KMS-11 (cell line): ENCODE measurements at regions not wholly inside any gene's neighbourhood (a gene's known extent, or its start where the extent isn't known, plus 50 kb on each side); places are given as distances from the start of the nearest gene placed in this dataset.

Experiments used
- H2AFZ ChIP-seq: fragments of 200-600 bp; sonication (generic); 2 replicates; pipeline ENCODE4 v1.6.1; 2016; ENCODE audit warnings: antibody characterized with exemption, mixed run types, low read depth
- H3K27ac ChIP-seq: fragments of 200-600 bp; sonication (generic); 2 replicates; pipeline ENCODE4 v1.6.1; 2016; ENCODE audit warnings: mild to moderate bottlenecking, mixed run types
- H3K27me3 ChIP-seq: fragments of 200-600 bp; sonication (generic); 2 replicates; pipeline ENCODE4 v1.6.1; 2017; ENCODE audit warnings: mild to moderate bottlenecking, low read depth, mixed run types, moderate library complexity; ENCODE audit not compliant: insufficient read depth
- H3K36me3 ChIP-seq: fragments of 200-600 bp; sonication (generic); 2 replicates; pipeline ENCODE4 v1.6.1; 2017; ENCODE audit warnings: mild to moderate bottlenecking, mixed run types; ENCODE audit not compliant: insufficient read depth
- H3K4me1 ChIP-seq: fragments of 200-600 bp; sonication (generic); 2 replicates; pipeline ENCODE4 v1.6.1; 2016; ENCODE audit warnings: mild to moderate bottlenecking, low read depth, mixed run types; ENCODE audit not compliant: poor library complexity, severe bottlenecking
- H3K4me2 ChIP-seq: fragments of 200-600 bp; sonication (generic); 2 replicates; pipeline ENCODE4 v1.7.0; 2016; ENCODE audit warnings: mild to moderate bottlenecking, mixed run types
- H3K4me3 ChIP-seq: fragments of 200-600 bp; sonication (generic); IDR thresholded peaks from 2 replicates; pipeline ENCODE4 v1.6.1; 2017; ENCODE audit warnings: low read depth, low read length, mixed read lengths; ENCODE audit not compliant: insufficient read depth
- H3K79me2 ChIP-seq: fragments of 200-600 bp; sonication (generic); 2 replicates; pipeline ENCODE4 v1.6.1; 2016; ENCODE audit warnings: low read depth, mixed run types; ENCODE audit not compliant: insufficient read depth
- H3K9ac ChIP-seq: fragments of 200-600 bp; sonication (generic); 2 replicates; pipeline ENCODE4 v1.6.1; 2016; ENCODE audit warnings: mild to moderate bottlenecking, mixed run types
- H4K20me1 ChIP-seq: fragments of 200-600 bp; sonication (generic); 2 replicates; pipeline ENCODE4 v1.6.1; 2016; ENCODE audit warnings: mild to moderate bottlenecking, mixed run types; ENCODE audit not compliant: insufficient read depth
- CTCF ChIP-seq: fragments of 200-600 bp; sonication (generic); conservative IDR thresholded peaks from 2 replicates; pipeline ENCODE4 v1.6.1; 2017; ENCODE audit warnings: low read depth, mild to moderate bottlenecking, antibody characterized with exemption, low read length, moderate library complexity, mixed read lengths

GRCh38 chr13:65435590-65435989, 1794.5 kb downstream of the PCDH9 start:
- Histone ChIP-seq H3K4me1 (no peaks in the 10 kb centered on the region), H3K27me3 (no peaks in the 10 kb centered on the region), H4K20me1 (no peaks in the 10 kb centered on the region), H3K79me2 (no peaks in the 10 kb centered on the region), H3K36me3 (no peaks in the 10 kb centered on the region), H3K9ac (no peak overlapping the region), H3K4me2 (no peak overlapping the region), H2AFZ (no peak overlapping the region), H3K4me3 (no peak overlapping the region), H3K27ac (no peak overlapping the region)
- TF ChIP-seq CTCF: no peak

GRCh38 chr13:65417953-65418352, 1812.2 kb downstream of the PCDH9 start:
- Histone ChIP-seq H3K4me1 (no peaks in the 10 kb centered on the region), H3K9ac (no peak overlapping the region), H3K79me2 (no peaks in the 10 kb centered on the region), H3K4me3 (no peak overlapping the region), H3K4me2 (no peak overlapping the region), H3K27ac (no peak overlapping the region), H2AFZ (no peak overlapping the region), H3K36me3 (no peaks in the 10 kb centered on the region), H4K20me1 (no peaks in the 10 kb centered on the region), H3K27me3 (no peaks in the 10 kb centered on the region)
- TF ChIP-seq CTCF: no peak

- Histone ChIP-seq H4K20me1 (no peaks in the 10 kb centered on the region), H3K9ac (no peak overlapping the region), H2AFZ (no peak overlapping the region), H3K27ac (no peak overlapping the region), H3K4me2 (no peak overlapping the region), H3K4me1 (no peaks in the 10 kb centered on the region), H3K36me3 (no peaks in the 10 kb centered on the region), H3K4me3 (no peak overlapping the region), H3K79me2 (no peaks in the 10 kb centered on the region), H3K27me3 (no peaks in the 10 kb centered on the region)
- TF ChIP-seq CTCF: no peak
Observed at GRCh38 chr13:65416784-65417183, 1813.4 kb downstream of the PCDH9 start.

GRCh38 chr13:65414187-65414586, 1815.9 kb downstream of the PCDH9 start:
- Histone ChIP-seq H3K79me2 (no peaks in the 10 kb centered on the region), H3K36me3 (no peaks in the 10 kb centered on the region), H3K27me3 (no peaks in the 10 kb centered on the region), H3K4me3 (no peak overlapping the region), H3K9ac (no peak overlapping the region), H2AFZ (no peak overlapping the region), H3K27ac (no peak overlapping the region), H4K20me1 (no peaks in the 10 kb centered on the region), H3K4me2 (no peak overlapping the region), H3K4me1 (no peaks in the 10 kb centered on the region)
- TF ChIP-seq CTCF: no peak

GRCh38 chr13:65411521-65411920, 1818.6 kb downstream of the PCDH9 start:
- no peak overlapping the region for H3K4me3 ChIP-seq
- TF ChIP-seq CTCF: no peak
- no peaks in the 10 kb centered on the region for H3K79me2 ChIP-seq
- H3K4me2 ChIP-seq: no peak overlapping the region
- no peak overlapping the region for H3K27ac ChIP-seq
- H3K27me3 ChIP-seq: no peaks in the 10 kb centered on the region
- H3K4me1 ChIP-seq: no peaks in the 10 kb centered on the region
- H3K9ac ChIP-seq: no peak overlapping the region
- H3K36me3 ChIP-seq: no peaks in the 10 kb centered on the region
- no peak overlapping the region for H2AFZ ChIP-seq
- no peaks in the 10 kb centered on the region for H4K20me1 ChIP-seq
